Upper lobe of left lung (tissue), 4 donors: ENCODE measurements at regions not wholly inside any gene's neighbourhood (a gene's known extent, or its start where the extent isn't known, plus 50 kb on each side); places are given as distances from the start of the nearest gene placed in this dataset.

Experiments
- EP300 ChIP-seq, 4 donors: sonication (generic); formaldehyde crosslinking; IDR thresholded peaks; one replicate each; pipeline ENCODE4 v1.5.1; 2017; ENCODE audit warnings: antibody characterized with exemption in 4 of 4, control low read depth in 2 of 4
- POLR2A ChIP-seq, 4 donors: fragments of 450-650 bp; IDR thresholded peaks; one replicate each; pipeline ENCODE4 v1.5.1; 2016 to 2017; ENCODE audit warnings: antibody characterized with exemption in 4 of 4, mild to moderate bottlenecking in 2 of 4
- POLR2AphosphoS5 ChIP-seq, 2 donors: sonication (generic); formaldehyde crosslinking; IDR thresholded peaks; one replicate each; pipeline ENCODE4 v1.5.1; 2017; ENCODE audit warnings: antibody characterized with exemption in 2 of 2
- TF ChIP-seq, protein P1 (sequence below), 6 experiments: fragments of 450-650 bp in 4 of 6; fragments of 200-600 bp in 2 of 6; sonication (generic) in 2 of 6; IDR thresholded peaks; one replicate each; pipeline ENCODE4 v1.5.1; 2016 to 2019; ENCODE audit warnings: antibody characterized with exemption in 6 of 6

DNA sequence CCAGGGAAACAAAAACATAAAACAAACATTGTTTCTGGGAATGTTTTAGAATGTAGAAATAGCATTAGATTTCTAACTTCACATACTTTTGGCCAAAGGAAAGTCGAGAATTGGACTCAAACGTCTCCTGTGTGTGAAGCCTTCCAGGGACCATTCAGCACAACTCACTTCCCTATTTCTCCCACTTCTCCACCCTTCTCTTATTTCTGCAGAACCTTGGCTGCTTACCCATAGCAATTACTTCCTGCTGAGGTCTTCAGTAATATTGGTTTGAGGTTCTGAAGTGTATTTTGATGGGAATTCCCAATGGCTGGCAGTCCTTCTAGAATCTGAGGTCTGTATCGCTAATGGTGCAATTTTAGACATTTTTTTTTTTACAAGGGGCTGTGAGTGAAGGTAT, 158.3 kb upstream of the SNX19 start:
- TF ChIP-seq POLR2AphosphoS5 (IDR thresholded peaks at IDR 0.05) (no peak), EP300 (IDR thresholded peaks at IDR 0.05) (no peak), POLR2A (IDR thresholded peaks at IDR 0.05) (no peak)
- TF ChIP-seq, protein P1, sequence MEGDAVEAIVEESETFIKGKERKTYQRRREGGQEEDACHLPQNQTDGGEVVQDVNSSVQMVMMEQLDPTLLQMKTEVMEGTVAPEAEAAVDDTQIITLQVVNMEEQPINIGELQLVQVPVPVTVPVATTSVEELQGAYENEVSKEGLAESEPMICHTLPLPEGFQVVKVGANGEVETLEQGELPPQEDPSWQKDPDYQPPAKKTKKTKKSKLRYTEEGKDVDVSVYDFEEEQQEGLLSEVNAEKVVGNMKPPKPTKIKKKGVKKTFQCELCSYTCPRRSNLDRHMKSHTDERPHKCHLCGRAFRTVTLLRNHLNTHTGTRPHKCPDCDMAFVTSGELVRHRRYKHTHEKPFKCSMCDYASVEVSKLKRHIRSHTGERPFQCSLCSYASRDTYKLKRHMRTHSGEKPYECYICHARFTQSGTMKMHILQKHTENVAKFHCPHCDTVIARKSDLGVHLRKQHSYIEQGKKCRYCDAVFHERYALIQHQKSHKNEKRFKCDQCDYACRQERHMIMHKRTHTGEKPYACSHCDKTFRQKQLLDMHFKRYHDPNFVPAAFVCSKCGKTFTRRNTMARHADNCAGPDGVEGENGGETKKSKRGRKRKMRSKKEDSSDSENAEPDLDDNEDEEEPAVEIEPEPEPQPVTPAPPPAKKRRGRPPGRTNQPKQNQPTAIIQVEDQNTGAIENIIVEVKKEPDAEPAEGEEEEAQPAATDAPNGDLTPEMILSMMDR (IDR thresholded peaks at IDR 0.05), result no peak
